MM.1S (cell line): ENCODE measurements at regions not wholly inside any gene's neighbourhood (a gene's known extent, or its start where the extent isn't known, plus 50 kb on each side); places are given as distances from the start of the nearest gene placed in this dataset.

ENCODE experiments used
- CTCF ChIP-seq: fragments of 300-600 bp; sonication (generic); IDR thresholded peaks from 2 replicates; pipeline ENCODE4 v1.5.1; 2016; ENCODE audit warnings: antibody characterized with exemption, low read length, mixed read lengths
- EZH2 ChIP-seq: fragments of 300-600 bp; sonication (generic); optimal IDR thresholded peaks from 2 replicates; pipeline ENCODE3; 2017; ENCODE audit warnings: low read depth, mild to moderate bottlenecking, antibody characterized with exemption, low read length, mixed read lengths

- TF ChIP-seq EZH2 (no peak), CTCF (no peak)
Measured at GRCh38 chr13:109844396-109844795, 58.0 kb upstream of the IRS2 start.
